ENCODE measurements at regions not wholly inside any gene's neighbourhood (a gene's known extent, or its start where the extent isn't known, plus 50 kb on each side); places are given as distances from the start of the nearest gene placed in this dataset.

GRCh38 chr18:43982582-43982981 is 698.1 kb upstream of the SETBP1 start:
- TF ChIP-seq POLR2A (IDR thresholded peaks at IDR 0.05), result no peak
- TF ChIP-seq CTCF (IDR thresholded peaks at IDR 0.05 in 4 of 5, conservative IDR thresholded peaks at IDR 0.05 in 1 of 5), result no peak
